GM12878 (cell line): ENCODE measurements at regions not wholly inside any gene's neighbourhood (a gene's known extent, or its start where the extent isn't known, plus 50 kb on each side); places are given as distances from the start of the nearest gene placed in this dataset.

Experiments used
- ATAC-seq: fragments of 200-7000 bp; cut with Tn5 transposase; 3 replicates; pipeline ENCODE4 v1.9.1; 2020; ENCODE audit warnings: mild to moderate bottlenecking, moderate library complexity
- BruUV-seq: library from RNA; stranded (reverse); fragments of 400-500 nt; replicated peaks from 2 replicates; lab custom pipeline; 2021; lab: Mats Ljungman, UMichigan
- CTCF ChIA-PET: fragments of 300-600 bp; sonication (Branson Sonifier 250); formaldehyde crosslinking; extraction: SDS; loops from one replicate; lab custom pipeline; 2021; ENCODE audit warnings: inconsistent platforms; lab: Yijun Ruan, JAX
- POLR2A ChIA-PET: fragments of 350-600 bp; formaldehyde crosslinking; extraction: SDS; loops from one replicate; lab custom pipeline; 2021; ENCODE audit warnings: inconsistent platforms; lab: Charles Lee
- RAD21 ChIA-PET: fragments of 300-600 bp; sonication (Branson Sonifier 250); formaldehyde crosslinking; loops from one replicate; lab custom pipeline; 2023; ENCODE audit warnings: antibody characterized with exemption; ENCODE audit not compliant: unreplicated experiment; lab: Charles Lee
- SMC1A ChIA-PET: fragments of 300-600 bp; sonication (Branson Sonifier 250); formaldehyde crosslinking; loops from one replicate; lab custom pipeline; 2023; ENCODE audit not compliant: unreplicated experiment, uncharacterized antibody; lab: Charles Lee
- DNase-seq: peaks from one replicate; pipeline ENCODE4 v3.0.0-alpha.2; 2011; ENCODE audit warnings: low read depth, low spot score
- FAIRE-seq: peaks from 3 replicates; lab custom pipeline; 2011; peaks lifted over from hg19 to GRCh38; lab: Jason Lieb, UNC
- H2AFZ ChIP-seq: 2 replicates; pipeline ENCODE4 v1.6.0; 2011; ENCODE audit warnings: low read depth, low read length, control low read depth; ENCODE audit not compliant: control insufficient read depth
- H3K27ac ChIP-seq: 2 replicates; pipeline ENCODE4 v1.5.1; 2011; ENCODE audit warnings: control low read depth; ENCODE audit not compliant: control insufficient read depth, insufficient read depth
- H3K27me3 ChIP-seq, 2 experiments: replicated peaks in 1 of 2; 2 replicates each; pipeline versions ENCODE4 v1.6.0 to v1.6.1; 2011; ENCODE audit warnings: low read length in 1 of 2; ENCODE audit not compliant: control insufficient read depth in 2 of 2, insufficient read depth in 2 of 2
- H3K36me3 ChIP-seq, 2 experiments: 2 replicates each; pipeline ENCODE4 v1.5.1; 2011; ENCODE audit warnings: low read length in 1 of 2; ENCODE audit not compliant: control insufficient read depth in 2 of 2, insufficient read depth in 2 of 2
- H3K4me1 ChIP-seq: 2 replicates; pipeline ENCODE4 v1.6.1; 2011; ENCODE audit warnings: mild to moderate bottlenecking, low read length, moderate library complexity, mixed read lengths; ENCODE audit not compliant: control insufficient read depth, insufficient read depth
- H3K4me2 ChIP-seq: 2 replicates; pipeline ENCODE4 v1.6.0; 2011; ENCODE audit warnings: control low read depth; ENCODE audit not compliant: control insufficient read depth, insufficient read depth
- H3K4me3 ChIP-seq: fragments of 200-600 bp; sonication (generic); 2 replicates; pipeline ENCODE4 v1.5.1; 2016
- H3K79me2 ChIP-seq: 2 replicates; pipeline ENCODE4 v1.6.0; 2011; ENCODE audit warnings: low read length; ENCODE audit not compliant: control insufficient read depth, insufficient read depth
- H3K9ac ChIP-seq: 2 replicates; pipeline ENCODE4 v1.8.0; 2011; ENCODE audit warnings: low read length, control low read depth, mixed read lengths; ENCODE audit not compliant: control insufficient read depth, insufficient read depth
- H3K9me3 ChIP-seq: replicated peaks from 3 replicates; pipeline ENCODE4 v1.5.1; 2011; ENCODE audit warnings: mild to moderate bottlenecking, low read length; ENCODE audit not compliant: control insufficient read depth, insufficient read depth
- H4K20me1 ChIP-seq: 2 replicates; pipeline ENCODE4 v1.6.0; 2011; ENCODE audit not compliant: control insufficient read depth, insufficient read depth
- JUND ChIP-seq: IDR thresholded peaks from 2 replicates; pipeline ENCODE4 v1.6.1; 2012; ENCODE audit warnings: low read depth, mild to moderate bottlenecking, low read length, improper control_type of control experiment, moderate library complexity
- PAX5 ChIP-seq: IDR thresholded peaks from 2 replicates; pipeline ENCODE4 v1.6.1; 2011; ENCODE audit warnings: low read depth, low read length, borderline replicate concordance
- PAX8 ChIP-seq: fragments of 450-650 bp; IDR thresholded peaks from 2 replicates; pipeline ENCODE4 v1.6.1; 2017; ENCODE audit warnings: mild to moderate bottlenecking, moderate library complexity
- RCOR1 ChIP-seq: conservative IDR thresholded peaks from 2 replicates; pipeline ENCODE4 v1.6.1; 2012; ENCODE audit warnings: low read depth, low read length, improper control_type of control experiment
- RFX5 ChIP-seq: IDR thresholded peaks from 2 replicates; pipeline ENCODE4 v1.6.1; 2011; ENCODE audit warnings: low read depth, low read length, improper control_type of control experiment
- SUPT20H ChIP-seq: IDR thresholded peaks from 2 replicates; pipeline ENCODE4 v1.6.1; 2011; ENCODE audit warnings: low read depth, mild to moderate bottlenecking, low read length, moderate library complexity, borderline replicate concordance; ENCODE audit not compliant: control insufficient read depth
- YY1 ChIP-seq: IDR thresholded peaks from 2 replicates; pipeline ENCODE4 v1.6.1; 2011; ENCODE audit warnings: low read depth, mild to moderate bottlenecking, low read length
- ZBTB40 ChIP-seq: fragments of 450-650 bp; IDR thresholded peaks from 2 replicates; pipeline ENCODE4 v1.6.1; 2016; ENCODE audit warnings: mild to moderate bottlenecking, moderate library complexity, borderline replicate concordance
- WGBS: methylation state at CpG from one replicate; pipeline ENCODE4 v1.1.6; 2016; ENCODE audit warnings: low lambda C conversion rate; ENCODE audit not compliant: insufficient replicate concordance, insufficient coverage; ENCODE audit errors: missing lambda C conversion rate; 5-methylcytosine and 5-hydroxymethylcytosine counted together
- in situ Hi-C: fragments of 300-500 bp; cut with MboI; formaldehyde crosslinking; loops from 9 replicates; pipeline ENCODE4 v1.14.3; 2018; ENCODE audit warnings: mixed read lengths
- intact Hi-C: fragments of 100-400 bp; cut with micrococcal nuclease; formaldehyde crosslinking; loops from one replicate; pipeline ENCODE4 v1.14.2; 2022; ENCODE audit not compliant: unreplicated experiment
- TF ChIP-seq, protein P1 (sequence below): IDR thresholded peaks from 2 replicates; pipeline ENCODE4 v1.6.1; 2012; ENCODE audit warnings: low read depth, low read length, improper control_type of control experiment

DNA sequence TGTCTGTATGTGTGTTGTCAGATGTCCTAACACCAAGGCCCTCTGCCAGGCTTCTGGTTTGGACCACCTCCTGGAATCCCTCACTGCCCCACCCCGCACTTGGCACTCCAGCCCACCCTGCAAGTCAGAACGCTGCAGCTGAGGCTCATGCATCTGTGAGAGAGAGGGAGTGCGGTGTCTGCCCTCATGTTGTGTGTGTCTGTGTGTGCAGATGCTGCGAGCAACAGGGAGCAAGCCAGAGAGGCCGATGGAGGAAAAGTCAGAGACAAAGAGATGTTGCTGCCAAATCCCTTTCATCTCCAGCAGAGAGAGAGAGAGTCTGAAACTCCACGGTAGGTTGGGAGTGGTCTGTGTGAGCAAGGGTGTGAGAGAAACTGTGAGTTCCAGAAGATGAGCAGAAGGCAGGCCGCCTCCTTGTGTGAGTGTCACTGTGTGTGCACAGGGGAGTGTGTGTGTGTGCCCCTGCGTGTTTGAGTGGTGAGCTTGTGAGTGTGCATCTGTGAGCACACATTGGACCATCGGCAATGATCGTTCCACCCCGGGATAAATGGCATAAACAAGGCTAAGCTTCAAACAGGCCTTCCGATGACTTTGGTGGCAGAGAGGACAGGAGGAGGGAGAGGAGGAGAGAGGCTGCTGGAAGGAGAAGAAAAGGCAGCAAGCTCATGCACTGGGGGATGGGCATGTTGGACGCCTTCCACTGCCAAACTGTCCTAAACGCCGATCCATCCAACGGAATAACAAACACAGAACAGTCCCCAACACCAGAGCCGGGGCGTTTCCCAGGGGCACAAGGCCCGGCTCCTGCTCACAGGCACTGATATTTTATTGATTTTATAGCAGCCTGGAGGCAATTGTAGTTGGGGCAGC lies 99.2 kb upstream of the GRIK3 start:
- H3K79me2 ChIP-seq = no peaks in the 10 kb centered on the region
- H3K9me3 ChIP-seq = no peaks in the 10 kb centered on the region
- DNase-seq (no peak), FAIRE-seq (no peak), ATAC-seq (no peak)
- CTCF ChIA-PET = no interaction called here
- RAD21 ChIA-PET = no interaction called here
- H3K4me1 ChIP-seq = no peaks in the 10 kb centered on the region
- H3K4me2 ChIP-seq = no peak overlapping the region
- SMC1A ChIA-PET = interaction anchor here (0.6 kb wide), 1 partner anchor 149 kb away, joined by 3 read pairs; no protein-coding TSS in a partner anchor
- no peak overlapping the region for H3K9ac ChIP-seq
- intact Hi-C loops = no loop called here
- no TSS peak for BruUV-seq
- 36% methylated on average over 19 of the region's 19 CpGs for WGBS
- H3K27me3 ChIP-seq = no peaks in the 10 kb centered on the region; a peak in 1 of 4 replicates
- no peak overlapping the region for H3K4me3 ChIP-seq
- POLR2A ChIA-PET = no interaction called here
- no peak for TF ChIP-seq JUND
- no peak for TF ChIP-seq PAX8
- TF ChIP-seq SUPT20H = no peak
- no peak for TF ChIP-seq RFX5
- TF ChIP-seq, protein P1, sequence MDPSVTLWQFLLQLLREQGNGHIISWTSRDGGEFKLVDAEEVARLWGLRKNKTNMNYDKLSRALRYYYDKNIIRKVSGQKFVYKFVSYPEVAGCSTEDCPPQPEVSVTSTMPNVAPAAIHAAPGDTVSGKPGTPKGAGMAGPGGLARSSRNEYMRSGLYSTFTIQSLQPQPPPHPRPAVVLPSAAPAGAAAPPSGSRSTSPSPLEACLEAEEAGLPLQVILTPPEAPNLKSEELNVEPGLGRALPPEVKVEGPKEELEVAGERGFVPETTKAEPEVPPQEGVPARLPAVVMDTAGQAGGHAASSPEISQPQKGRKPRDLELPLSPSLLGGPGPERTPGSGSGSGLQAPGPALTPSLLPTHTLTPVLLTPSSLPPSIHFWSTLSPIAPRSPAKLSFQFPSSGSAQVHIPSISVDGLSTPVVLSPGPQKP = no peak
- TF ChIP-seq ZBTB40 = no peak
- TF ChIP-seq YY1 = no peak
- TF ChIP-seq PAX5 = no peak
- no peak for TF ChIP-seq RCOR1
- in situ Hi-C loops = no loop called here
- H3K27ac ChIP-seq = no peak overlapping the region
- no peak overlapping the region for H2AFZ ChIP-seq
- H4K20me1 ChIP-seq = no peaks in the 10 kb centered on the region
- no peaks in the 10 kb centered on the region for H3K36me3 ChIP-seq
